Adrenal gland (tissue), 5 donors: ENCODE measurements at regions not wholly inside any gene's neighbourhood (a gene's known extent, or its start where the extent isn't known, plus 50 kb on each side); places are given as distances from the start of the nearest gene placed in this dataset.

Experiments
- CTCF ChIP-seq, 6 experiments: fragments of 450-650 bp in 4 of 6; fragments of 200-600 bp in 2 of 6; sonication (generic) in 1 of 6; IDR thresholded peaks; 1 replicate in 5 of 6; 2 replicates in 1 of 6; pipeline versions ENCODE4 v1.5.1 to v1.8.0; 2016 to 2021; ENCODE audit warnings: antibody characterized with exemption in 6 of 6, mild to moderate bottlenecking in 2 of 6, moderate library complexity in 1 of 6
- POLR2A ChIP-seq, 2 donors: fragments of 450-650 bp; IDR thresholded peaks; one replicate each; pipeline ENCODE4 v1.6.1; 2017; ENCODE audit warnings: antibody characterized with exemption in 2 of 2, mild to moderate bottlenecking in 2 of 2, moderate library complexity in 1 of 2
- donor health status: DM: no; HTN: no; CAD: no.

- TF ChIP-seq CTCF (IDR thresholded peaks at IDR 0.05) (no peak), POLR2A (IDR thresholded peaks at IDR 0.05) (no peak)
These were observed 91.6 kb upstream of the RGMA start for GRCh38 chr15:93180656-93181055.
